ENCODE measurements at regions not wholly inside any gene's neighbourhood (a gene's known extent, or its start where the extent isn't known, plus 50 kb on each side); places are given as distances from the start of the nearest gene placed in this dataset.

GRCh38 chr3:188068342-188068741 lies 85.6 kb upstream of the LPP start:
- H3K36me3 ChIP-seq (ENCODE audit: control insufficient read depth, insufficient read depth, low read length): no peaks in the 10 kb centered on the region
- no TSS peak for BruUV-seq (replicated peaks)
- no peaks in the 10 kb centered on the region for H3K9me3 ChIP-seq (ENCODE audit: control insufficient read depth, insufficient read depth, low read depth, low read length)
- no peak for DNase-seq (ENCODE audit: low read depth, low spot score)
- TF ChIP-seq REST (IDR thresholded peaks at IDR 0.05; ENCODE audit: insufficient read depth in 1 of 2, low read depth in 2 of 2, low read length in 1 of 2) (no peak), SIN3A (IDR thresholded peaks at IDR 0.05; ENCODE audit: borderline replicate concordance, insufficient read depth, low read depth, low read length) (no peak), CTCF (IDR thresholded peaks at IDR 0.05) (no peak), TCF7L2 (IDR thresholded peaks at IDR 0.05; ENCODE audit: low read depth, low read length) (no peak), POLR2AphosphoS5 (IDR thresholded peaks at IDR 0.05; ENCODE audit: low read depth, low read length) (no peak)
- no peaks in the 10 kb centered on the region for H3K27me3 ChIP-seq (ENCODE audit: control insufficient read depth, insufficient read depth, low read length)
- ATAC-seq: no peak
- no peak overlapping the region for H3K27ac ChIP-seq (ENCODE audit: low read length)
- ChIA-PET POLR2A (interaction anchor here (0.6 kb wide), 1 partner anchor 798 kb away, joined by 4 read pairs; no protein-coding TSS in a partner anchor), CTCF (no interaction called here)
- in situ Hi-C loops (cut with HindIII; ENCODE audit: low pct_unique_long_range_greater_than_20kb, low sequenced_read_pairs) (no loop called here), intact Hi-C loops (cut with micrococcal nuclease; ENCODE audit: unreplicated experiment) (no loop called here)
- no peaks in the 10 kb centered on the region for H3K4me1 ChIP-seq (ENCODE audit: control insufficient read depth, insufficient read depth, low read length)
- H3K4me3 ChIP-seq (ENCODE audit: low read depth in 2 of 2, low read length in 2 of 2): no peak overlapping the region

- no peak overlapping the region for H3K4me3 ChIP-seq (ENCODE audit: low read depth in 2 of 2, low read length in 2 of 2)
- ChIA-PET POLR2A (no interaction called here), CTCF (no interaction called here)
- no TSS peak for BruUV-seq (replicated peaks)
- DNase-seq (ENCODE audit: low read depth, low spot score): no peak
- ATAC-seq: no peak
- H3K36me3 ChIP-seq (ENCODE audit: control insufficient read depth, insufficient read depth, low read length): no peaks in the 10 kb centered on the region
- H3K27ac ChIP-seq (ENCODE audit: low read length): no peak overlapping the region
- intact Hi-C loops (cut with micrococcal nuclease; ENCODE audit: unreplicated experiment) (no loop called here), in situ Hi-C loops (cut with HindIII; ENCODE audit: low pct_unique_long_range_greater_than_20kb, low sequenced_read_pairs) (no loop called here)
- no peaks in the 10 kb centered on the region for H3K9me3 ChIP-seq (ENCODE audit: control insufficient read depth, insufficient read depth, low read depth, low read length)
- H3K4me1 ChIP-seq (ENCODE audit: control insufficient read depth, insufficient read depth, low read length): no peaks in the 10 kb centered on the region
- H3K27me3 ChIP-seq (ENCODE audit: control insufficient read depth, insufficient read depth, low read length): no peaks in the 10 kb centered on the region
- TF ChIP-seq TCF7L2 (IDR thresholded peaks at IDR 0.05; ENCODE audit: low read depth, low read length) (no peak), SIN3A (IDR thresholded peaks at IDR 0.05; ENCODE audit: borderline replicate concordance, insufficient read depth, low read depth, low read length) (no peak), REST (IDR thresholded peaks at IDR 0.05; ENCODE audit: insufficient read depth in 1 of 2, low read depth in 2 of 2, low read length in 1 of 2) (no peak)
These were observed 82.3 kb upstream of the LPP start for GRCh38 chr3:188071636-188072035.

All from Panc1 (cell line).